ENCODE measurements at regions not wholly inside any gene's neighbourhood (a gene's known extent, or its start where the extent isn't known, plus 50 kb on each side); places are given as distances from the start of the nearest gene placed in this dataset.

DNA sequence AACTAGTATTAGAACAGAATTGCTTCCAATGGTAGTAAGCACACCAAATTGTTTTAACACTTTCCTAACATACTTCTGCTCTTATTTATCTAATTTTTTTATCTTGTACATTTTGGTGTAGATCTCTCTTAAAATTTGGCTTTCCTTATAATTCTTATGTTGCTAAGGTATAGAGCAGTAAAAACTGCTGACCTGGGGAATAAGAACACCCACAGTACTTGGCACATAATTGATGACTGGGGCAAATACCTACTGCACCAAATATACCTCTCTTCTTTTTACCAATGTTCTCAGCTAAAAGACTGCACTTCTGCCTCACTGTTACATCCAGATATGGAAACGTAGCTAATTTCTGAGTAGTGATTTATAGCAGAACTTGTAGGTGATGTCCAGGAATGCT lies 642.2 kb downstream of the LIG4 start:
- H3K4me3 ChIP-seq (ENCODE audit: low read depth in 2 of 2, low read length in 1 of 2): no peak overlapping the region
- CTCF ChIA-PET: interaction anchor here (0.7 kb wide), 1 partner anchor 46 kb away, joined by 3 read pairs; no protein-coding TSS in a partner anchor

More for the DNA sequence above, 642.2 kb downstream of the LIG4 start:
- Histone ChIP-seq H3K27me3 (ENCODE audit: insufficient read depth) (no peaks in the 10 kb centered on the region), H3K79me2 (ENCODE audit: insufficient read depth) (peaks cover 4% of the 10 kb centered on the region; the same call in 1 of the 2 replicates), H3K9me3 (no peaks in the 10 kb centered on the region), H3K9ac (no peak overlapping the region), H2AFZ (ENCODE audit: low read depth) (no peak overlapping the region), H3K27ac (ENCODE audit: low read depth in 2 of 2, low read length in 1 of 2) (no peak overlapping the region), H3K4me1 (ENCODE audit: control insufficient read depth in 1 of 2, insufficient read depth in 2 of 2, low read depth in 1 of 2, low read length in 1 of 2) (no peaks in the 10 kb centered on the region; a peak in 1 of 4 replicates), H3K36me3 (replicated peaks in 1 of 2; ENCODE audit: control insufficient read depth in 1 of 2, insufficient read depth in 2 of 2, low read length in 1 of 2) (no peaks in the 10 kb centered on the region), H3F3A (replicated peaks; ENCODE audit: insufficient read depth) (no peaks in the 10 kb centered on the region), H3K4me2 (no peak overlapping the region), H4K20me1 (ENCODE audit: insufficient read depth) (0 out of 2 replicates have a peak, but pooled peaks cover 5% of the 10 kb centered on the region), H3K9me2 (no peaks in the 10 kb centered on the region)
- WGBS (ENCODE audit: low lambda C conversion rate): 100% methylated on average over 1 of the region's 1 CpG
- DNase-seq: no peak
- TF ChIP-seq RXRA (IDR thresholded peaks at IDR 0.05; ENCODE audit: borderline replicate concordance, low read depth): no peak
- no peak for TF ChIP-seq RAD21 (IDR thresholded peaks at IDR 0.05; ENCODE audit: low read length)
- no peak for TF ChIP-seq FOXM1 (IDR thresholded peaks at IDR 0.05; ENCODE audit: low read depth)
- no peak for TF ChIP-seq EZH2phosphoT487 (IDR thresholded peaks at IDR 0.05; ENCODE audit: borderline replicate concordance, low read depth)
- no peak for TF ChIP-seq POLR2AphosphoS5 (IDR thresholded peaks at IDR 0.05; ENCODE audit: low read depth, low read length)
- TF ChIP-seq, protein P1, sequence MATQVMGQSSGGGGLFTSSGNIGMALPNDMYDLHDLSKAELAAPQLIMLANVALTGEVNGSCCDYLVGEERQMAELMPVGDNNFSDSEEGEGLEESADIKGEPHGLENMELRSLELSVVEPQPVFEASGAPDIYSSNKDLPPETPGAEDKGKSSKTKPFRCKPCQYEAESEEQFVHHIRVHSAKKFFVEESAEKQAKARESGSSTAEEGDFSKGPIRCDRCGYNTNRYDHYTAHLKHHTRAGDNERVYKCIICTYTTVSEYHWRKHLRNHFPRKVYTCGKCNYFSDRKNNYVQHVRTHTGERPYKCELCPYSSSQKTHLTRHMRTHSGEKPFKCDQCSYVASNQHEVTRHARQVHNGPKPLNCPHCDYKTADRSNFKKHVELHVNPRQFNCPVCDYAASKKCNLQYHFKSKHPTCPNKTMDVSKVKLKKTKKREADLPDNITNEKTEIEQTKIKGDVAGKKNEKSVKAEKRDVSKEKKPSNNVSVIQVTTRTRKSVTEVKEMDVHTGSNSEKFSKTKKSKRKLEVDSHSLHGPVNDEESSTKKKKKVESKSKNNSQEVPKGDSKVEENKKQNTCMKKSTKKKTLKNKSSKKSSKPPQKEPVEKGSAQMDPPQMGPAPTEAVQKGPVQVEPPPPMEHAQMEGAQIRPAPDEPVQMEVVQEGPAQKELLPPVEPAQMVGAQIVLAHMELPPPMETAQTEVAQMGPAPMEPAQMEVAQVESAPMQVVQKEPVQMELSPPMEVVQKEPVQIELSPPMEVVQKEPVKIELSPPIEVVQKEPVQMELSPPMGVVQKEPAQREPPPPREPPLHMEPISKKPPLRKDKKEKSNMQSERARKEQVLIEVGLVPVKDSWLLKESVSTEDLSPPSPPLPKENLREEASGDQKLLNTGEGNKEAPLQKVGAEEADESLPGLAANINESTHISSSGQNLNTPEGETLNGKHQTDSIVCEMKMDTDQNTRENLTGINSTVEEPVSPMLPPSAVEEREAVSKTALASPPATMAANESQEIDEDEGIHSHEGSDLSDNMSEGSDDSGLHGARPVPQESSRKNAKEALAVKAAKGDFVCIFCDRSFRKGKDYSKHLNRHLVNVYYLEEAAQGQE (IDR thresholded peaks at IDR 0.05; ENCODE audit: low read depth, low read length): no peak
- TF ChIP-seq, protein P2, sequence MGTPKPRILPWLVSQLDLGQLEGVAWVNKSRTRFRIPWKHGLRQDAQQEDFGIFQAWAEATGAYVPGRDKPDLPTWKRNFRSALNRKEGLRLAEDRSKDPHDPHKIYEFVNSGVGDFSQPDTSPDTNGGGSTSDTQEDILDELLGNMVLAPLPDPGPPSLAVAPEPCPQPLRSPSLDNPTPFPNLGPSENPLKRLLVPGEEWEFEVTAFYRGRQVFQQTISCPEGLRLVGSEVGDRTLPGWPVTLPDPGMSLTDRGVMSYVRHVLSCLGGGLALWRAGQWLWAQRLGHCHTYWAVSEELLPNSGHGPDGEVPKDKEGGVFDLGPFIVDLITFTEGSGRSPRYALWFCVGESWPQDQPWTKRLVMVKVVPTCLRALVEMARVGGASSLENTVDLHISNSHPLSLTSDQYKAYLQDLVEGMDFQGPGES (IDR thresholded peaks at IDR 0.05; ENCODE audit: low read depth, low read length): no peak
- TF ChIP-seq GABPA (IDR thresholded peaks at IDR 0.05; ENCODE audit: low read depth): no peak
- no peak for TF ChIP-seq SIN3A (IDR thresholded peaks at IDR 0.05; ENCODE audit: borderline replicate concordance, low read depth, low read length)
- TF ChIP-seq TEAD4 (IDR thresholded peaks at IDR 0.05; ENCODE audit: borderline replicate concordance, insufficient read depth): no peak
- TF ChIP-seq, protein P3, sequence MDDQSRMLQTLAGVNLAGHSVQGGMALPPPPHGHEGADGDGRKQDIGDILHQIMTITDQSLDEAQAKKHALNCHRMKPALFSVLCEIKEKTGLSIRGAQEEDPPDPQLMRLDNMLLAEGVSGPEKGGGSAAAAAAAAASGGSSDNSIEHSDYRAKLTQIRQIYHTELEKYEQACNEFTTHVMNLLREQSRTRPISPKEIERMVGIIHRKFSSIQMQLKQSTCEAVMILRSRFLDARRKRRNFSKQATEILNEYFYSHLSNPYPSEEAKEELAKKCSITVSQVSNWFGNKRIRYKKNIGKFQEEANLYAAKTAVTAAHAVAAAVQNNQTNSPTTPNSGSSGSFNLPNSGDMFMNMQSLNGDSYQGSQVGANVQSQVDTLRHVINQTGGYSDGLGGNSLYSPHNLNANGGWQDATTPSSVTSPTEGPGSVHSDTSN (IDR thresholded peaks at IDR 0.05): no peak
- TF ChIP-seq, protein P4, sequence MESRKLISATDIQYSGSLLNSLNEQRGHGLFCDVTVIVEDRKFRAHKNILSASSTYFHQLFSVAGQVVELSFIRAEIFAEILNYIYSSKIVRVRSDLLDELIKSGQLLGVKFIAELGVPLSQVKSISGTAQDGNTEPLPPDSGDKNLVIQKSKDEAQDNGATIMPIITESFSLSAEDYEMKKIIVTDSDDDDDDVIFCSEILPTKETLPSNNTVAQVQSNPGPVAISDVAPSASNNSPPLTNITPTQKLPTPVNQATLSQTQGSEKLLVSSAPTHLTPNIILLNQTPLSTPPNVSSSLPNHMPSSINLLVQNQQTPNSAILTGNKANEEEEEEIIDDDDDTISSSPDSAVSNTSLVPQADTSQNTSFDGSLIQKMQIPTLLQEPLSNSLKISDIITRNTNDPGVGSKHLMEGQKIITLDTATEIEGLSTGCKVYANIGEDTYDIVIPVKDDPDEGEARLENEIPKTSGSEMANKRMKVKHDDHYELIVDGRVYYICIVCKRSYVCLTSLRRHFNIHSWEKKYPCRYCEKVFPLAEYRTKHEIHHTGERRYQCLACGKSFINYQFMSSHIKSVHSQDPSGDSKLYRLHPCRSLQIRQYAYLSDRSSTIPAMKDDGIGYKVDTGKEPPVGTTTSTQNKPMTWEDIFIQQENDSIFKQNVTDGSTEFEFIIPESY (IDR thresholded peaks at IDR 0.05; ENCODE audit: borderline replicate concordance, low read depth): no peak
- TF ChIP-seq RFX5 (IDR thresholded peaks at IDR 0.05; ENCODE audit: low read length): no peak
- POLR2A ChIA-PET: no interaction called here
